ENCODE measurements at regions not wholly inside any gene's neighbourhood (a gene's known extent, or its start where the extent isn't known, plus 50 kb on each side); places are given as distances from the start of the nearest gene placed in this dataset.
"Not testable (repeated sequence)": the region's sequence is repeated elsewhere in the genome, so short reads cannot be mapped to it uniquely, and the experiment has no call there.

DNA sequence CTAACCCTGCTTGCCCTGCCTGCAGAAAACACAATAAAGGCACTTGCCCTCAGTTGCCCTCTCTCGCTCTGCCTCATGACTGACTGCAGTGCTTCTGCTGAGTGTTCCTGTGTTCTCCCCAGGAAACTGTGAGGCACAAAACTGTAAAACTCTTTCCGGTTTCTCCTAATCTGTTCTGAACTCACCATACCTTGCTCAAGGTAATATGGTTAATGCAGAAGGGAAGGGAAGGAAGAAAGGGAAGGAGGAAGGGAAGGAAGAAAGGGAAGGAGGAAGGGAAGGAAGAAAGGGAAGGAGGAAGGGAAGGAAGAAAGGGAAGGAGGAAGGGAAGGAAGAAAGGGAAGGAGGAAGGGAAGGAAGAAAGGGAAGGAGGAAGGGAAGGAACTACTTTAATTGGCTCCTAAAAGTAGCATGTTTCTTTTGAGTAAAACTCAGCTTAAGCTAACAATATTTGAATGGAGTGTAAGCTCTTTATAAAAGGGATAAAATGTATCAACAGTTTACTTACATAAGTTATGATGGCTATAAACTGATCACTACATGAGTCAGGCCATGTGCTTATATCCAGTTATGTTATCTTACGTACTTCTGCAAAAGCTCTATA lies 334.0 kb upstream of the CLEC14A start:
- no peaks in the 10 kb centered on the region for H3K4me1 ChIP-seq (ENCODE audit: control insufficient read depth, insufficient read depth, low read length)
- H3K9ac ChIP-seq (ENCODE audit: low read length): no peak overlapping the region
- no peak overlapping the region for H3K4me3 ChIP-seq (ENCODE audit: low read length)
- H3K27me3 ChIP-seq (ENCODE audit: control insufficient read depth, insufficient read depth, low read length): no peaks in the 10 kb centered on the region
- H3K9me3 ChIP-seq (ENCODE audit: control insufficient read depth, low read length): no peaks in the 10 kb centered on the region
- H3K36me3 ChIP-seq (ENCODE audit: control insufficient read depth, insufficient read depth, low read length): no peaks in the 10 kb centered on the region

GRCh38 chr14:38583471-38583870 lies 327.6 kb upstream of the CLEC14A start:
- no peaks in the 10 kb centered on the region for H3K9me3 ChIP-seq (ENCODE audit: control insufficient read depth, low read length)

DNA sequence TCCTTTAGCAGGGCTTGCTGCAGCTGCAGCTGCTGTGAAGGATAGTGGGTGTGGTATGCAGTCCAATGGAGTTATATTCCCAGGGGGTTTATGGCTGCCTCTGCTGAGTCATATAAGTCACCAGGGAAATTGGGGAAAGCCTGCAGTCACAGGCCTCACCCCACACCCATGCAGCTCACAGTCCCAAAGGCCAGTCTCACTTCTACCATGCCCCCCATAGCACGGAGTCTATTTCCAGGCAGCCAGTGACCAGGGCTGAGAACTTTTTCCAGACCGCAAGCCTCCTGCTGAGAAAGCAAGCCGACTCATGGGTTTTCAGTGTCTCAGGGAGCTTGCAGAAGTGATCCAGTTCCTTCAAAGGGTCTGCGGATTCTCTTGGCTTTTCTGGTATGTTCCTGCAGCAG lies 322.4 kb upstream of the CLEC14A start:
- H3K36me3 ChIP-seq (ENCODE audit: control insufficient read depth, insufficient read depth, low read length): no peaks in the 10 kb centered on the region
- no peak overlapping the region for H3K4me3 ChIP-seq (ENCODE audit: low read length)
- no peaks in the 10 kb centered on the region for H3K27me3 ChIP-seq (ENCODE audit: control insufficient read depth, insufficient read depth, low read length)
- H3K9me3 ChIP-seq (ENCODE audit: control insufficient read depth, low read length): no peaks in the 10 kb centered on the region
- no peaks in the 10 kb centered on the region for H3K4me1 ChIP-seq (ENCODE audit: control insufficient read depth, insufficient read depth, low read length)
- no peak overlapping the region for H3K9ac ChIP-seq (ENCODE audit: low read length)

More at GRCh38 chr14:38583471-38583870, 327.6 kb upstream of the CLEC14A start:
- no peaks in the 10 kb centered on the region for H3K4me1 ChIP-seq (ENCODE audit: control insufficient read depth, insufficient read depth, low read length)
- no peaks in the 10 kb centered on the region for H3K36me3 ChIP-seq (ENCODE audit: control insufficient read depth, insufficient read depth, low read length)
- no peak overlapping the region for H3K9ac ChIP-seq (ENCODE audit: low read length)
- H3K4me3 ChIP-seq (ENCODE audit: low read length): no peak overlapping the region
- H3K27me3 ChIP-seq (ENCODE audit: control insufficient read depth, insufficient read depth, low read length): no peaks in the 10 kb centered on the region

DNA sequence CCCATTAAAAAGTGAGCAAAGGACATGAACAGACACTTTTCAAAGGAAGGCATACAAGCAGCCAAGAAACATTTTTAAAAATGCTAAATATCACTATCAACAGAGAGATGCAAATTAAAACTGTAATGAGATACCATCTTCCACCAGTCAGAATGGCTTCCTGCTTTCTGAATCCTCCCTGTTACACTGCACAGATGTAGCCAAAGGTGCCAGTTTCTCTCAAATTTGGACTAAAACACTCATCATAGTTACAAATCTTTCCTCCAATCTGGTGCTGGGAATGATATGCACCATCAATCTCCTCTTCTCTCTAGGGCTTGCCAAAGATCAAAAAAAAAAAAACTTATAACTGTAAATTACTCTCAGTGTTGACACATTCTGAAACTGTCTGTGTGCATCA lies 311.8 kb upstream of the CLEC14A start:
- no peaks in the 10 kb centered on the region for H3K9me3 ChIP-seq (ENCODE audit: control insufficient read depth, low read length)
- no peaks in the 10 kb centered on the region for H3K27me3 ChIP-seq (ENCODE audit: control insufficient read depth, insufficient read depth, low read length)
- no peaks in the 10 kb centered on the region for H3K4me1 ChIP-seq (ENCODE audit: control insufficient read depth, insufficient read depth, low read length)
- no peak overlapping the region for H3K4me3 ChIP-seq (ENCODE audit: low read length)
- no peaks in the 10 kb centered on the region for H3K36me3 ChIP-seq (ENCODE audit: control insufficient read depth, insufficient read depth, low read length)
- H3K9ac ChIP-seq (ENCODE audit: low read length): no peak overlapping the region

GRCh38 chr14:38561657-38562056 lies 305.8 kb upstream of the CLEC14A start:
- no peak overlapping the region for H3K4me3 ChIP-seq (ENCODE audit: low read length)
- H3K9ac ChIP-seq (ENCODE audit: low read length): no peak overlapping the region
- no peaks in the 10 kb centered on the region for H3K9me3 ChIP-seq (ENCODE audit: control insufficient read depth, low read length)
- no peaks in the 10 kb centered on the region for H3K4me1 ChIP-seq (ENCODE audit: control insufficient read depth, insufficient read depth, low read length)
- no peaks in the 10 kb centered on the region for H3K36me3 ChIP-seq (ENCODE audit: control insufficient read depth, insufficient read depth, low read length)
- no peaks in the 10 kb centered on the region for H3K27me3 ChIP-seq (ENCODE audit: control insufficient read depth, insufficient read depth, low read length)

DNA sequence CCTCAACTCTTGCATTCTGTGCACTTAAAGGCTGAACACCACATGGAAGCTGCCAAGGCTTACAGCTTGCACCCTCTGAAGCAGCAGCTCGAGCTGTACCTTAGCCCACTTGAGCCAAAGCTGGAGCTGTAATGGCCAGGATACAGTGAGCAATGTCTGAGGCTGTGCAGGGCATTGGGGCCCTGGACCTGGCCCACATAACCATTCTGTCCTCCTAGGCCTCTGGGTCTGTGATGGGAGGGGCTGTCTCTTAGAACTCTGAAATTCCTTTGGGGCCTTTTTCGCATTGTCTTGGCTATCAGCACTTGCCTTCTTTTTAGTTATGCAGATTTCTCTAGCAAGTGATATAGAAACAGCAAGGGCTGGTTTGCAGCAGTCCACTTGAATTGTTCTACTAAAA lies 303.8 kb upstream of the CLEC14A start:
- Histone ChIP-seq H3K36me3 (ENCODE audit: control insufficient read depth, insufficient read depth, low read length) (no peaks in the 10 kb centered on the region), H3K9me3 (ENCODE audit: control insufficient read depth, low read length) (no peaks in the 10 kb centered on the region), H3K27me3 (ENCODE audit: control insufficient read depth, insufficient read depth, low read length) (no peaks in the 10 kb centered on the region), H3K9ac (ENCODE audit: low read length) (no peak overlapping the region), H3K4me1 (ENCODE audit: control insufficient read depth, insufficient read depth, low read length) (no peaks in the 10 kb centered on the region), H3K4me3 (ENCODE audit: low read length) (no peak overlapping the region)

- H3K36me3 ChIP-seq (ENCODE audit: control insufficient read depth, insufficient read depth, low read length); H3K9ac ChIP-seq (ENCODE audit: low read length); H3K4me3 ChIP-seq (ENCODE audit: low read length); H3K27me3 ChIP-seq (ENCODE audit: control insufficient read depth, insufficient read depth, low read length); H3K4me1 ChIP-seq (ENCODE audit: control insufficient read depth, insufficient read depth, low read length); H3K9me3 ChIP-seq (ENCODE audit: control insufficient read depth, low read length): not testable (repeated sequence)
Measured at GRCh38 chr14:38557391-38557790, 301.5 kb upstream of the CLEC14A start.

DNA sequence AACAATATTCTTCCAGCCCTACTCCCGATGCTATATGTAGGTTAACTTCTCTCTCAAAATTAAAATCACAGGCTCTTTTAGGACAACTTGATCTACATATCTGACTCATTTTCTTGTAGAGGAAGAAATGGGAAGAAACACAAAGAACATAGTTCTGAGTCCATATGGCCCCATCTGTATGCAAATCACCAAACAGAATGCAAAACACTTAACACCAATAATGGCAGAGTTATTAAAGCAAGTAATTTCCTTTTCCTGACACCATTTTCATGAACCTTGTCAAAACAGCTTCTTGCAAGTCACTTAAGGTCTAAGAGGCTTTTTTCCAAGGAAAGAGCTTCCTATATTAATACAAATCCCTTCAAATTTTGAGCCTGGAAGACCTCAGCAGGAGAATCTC lies 300.4 kb upstream of the CLEC14A start:
- Histone ChIP-seq H3K9me3 (ENCODE audit: control insufficient read depth, low read length) (no peaks in the 10 kb centered on the region), H3K9ac (ENCODE audit: low read length) (no peak overlapping the region), H3K4me3 (ENCODE audit: low read length) (no peak overlapping the region), H3K27me3 (ENCODE audit: control insufficient read depth, insufficient read depth, low read length) (no peaks in the 10 kb centered on the region), H3K4me1 (ENCODE audit: control insufficient read depth, insufficient read depth, low read length) (no peaks in the 10 kb centered on the region), H3K36me3 (ENCODE audit: control insufficient read depth, insufficient read depth, low read length) (no peaks in the 10 kb centered on the region)

DNA sequence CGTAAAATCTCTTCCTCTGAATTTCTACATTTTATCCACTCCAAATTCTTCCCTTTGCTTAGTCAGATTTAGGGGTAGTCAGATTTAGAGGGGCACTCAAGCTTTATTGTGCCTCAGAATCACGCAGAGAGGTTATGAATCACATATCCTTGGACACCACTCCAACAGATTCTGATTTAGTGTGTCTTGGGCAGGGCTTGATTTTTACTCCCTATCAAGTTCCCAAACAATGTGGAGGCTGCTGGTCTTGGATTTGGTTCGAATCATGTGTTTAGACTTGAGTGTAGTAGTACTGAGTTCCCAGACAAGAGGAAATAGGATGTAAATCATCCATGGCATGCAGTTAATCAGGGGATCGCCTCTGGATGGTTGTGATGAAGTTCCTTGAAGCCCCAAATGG lies 298.1 kb upstream of the CLEC14A start:
- H3K36me3 ChIP-seq (ENCODE audit: control insufficient read depth, insufficient read depth, low read length): no peaks in the 10 kb centered on the region
- no peaks in the 10 kb centered on the region for H3K4me1 ChIP-seq (ENCODE audit: control insufficient read depth, insufficient read depth, low read length)
- no peaks in the 10 kb centered on the region for H3K27me3 ChIP-seq (ENCODE audit: control insufficient read depth, insufficient read depth, low read length)
- no peak overlapping the region for H3K9ac ChIP-seq (ENCODE audit: low read length)
- no peak overlapping the region for H3K4me3 ChIP-seq (ENCODE audit: low read length)
- H3K9me3 ChIP-seq (ENCODE audit: control insufficient read depth, low read length): no peaks in the 10 kb centered on the region

DNA sequence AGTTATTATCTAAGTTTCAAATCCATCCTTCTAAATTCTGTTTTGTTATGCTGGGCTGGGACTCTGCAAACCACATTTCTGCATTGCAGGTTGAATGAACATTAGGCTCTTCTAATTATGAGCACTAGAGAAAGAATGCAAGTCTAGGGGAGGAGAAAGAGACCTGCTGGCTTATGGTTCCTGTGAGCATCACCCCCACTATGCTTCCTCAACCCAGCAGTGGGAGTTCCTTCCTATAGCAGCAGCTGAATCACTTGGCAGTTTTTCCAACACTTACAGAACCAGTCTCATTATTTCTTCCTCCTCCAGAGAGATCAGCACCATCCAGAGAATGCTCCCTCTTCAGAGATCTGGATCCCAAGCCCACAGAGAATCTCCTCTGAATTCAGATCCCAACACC lies 297.7 kb upstream of the CLEC14A start:
- Histone ChIP-seq H3K9ac (ENCODE audit: low read length) (no peak overlapping the region), H3K4me3 (ENCODE audit: low read length) (no peak overlapping the region), H3K9me3 (ENCODE audit: control insufficient read depth, low read length) (no peaks in the 10 kb centered on the region), H3K36me3 (ENCODE audit: control insufficient read depth, insufficient read depth, low read length) (no peaks in the 10 kb centered on the region), H3K27me3 (ENCODE audit: control insufficient read depth, insufficient read depth, low read length) (no peaks in the 10 kb centered on the region), H3K4me1 (ENCODE audit: control insufficient read depth, insufficient read depth, low read length) (no peaks in the 10 kb centered on the region)

GRCh38 chr14:38549564-38549963 lies 293.7 kb upstream of the CLEC14A start:
- H3K4me3 ChIP-seq (ENCODE audit: low read length): no peak overlapping the region
- H3K9me3 ChIP-seq (ENCODE audit: control insufficient read depth, low read length): no peaks in the 10 kb centered on the region
- H3K4me1 ChIP-seq (ENCODE audit: control insufficient read depth, insufficient read depth, low read length): no peaks in the 10 kb centered on the region
- H3K9ac ChIP-seq (ENCODE audit: low read length): no peak overlapping the region
- H3K27me3 ChIP-seq (ENCODE audit: control insufficient read depth, insufficient read depth, low read length): no peaks in the 10 kb centered on the region
- no peaks in the 10 kb centered on the region for H3K36me3 ChIP-seq (ENCODE audit: control insufficient read depth, insufficient read depth, low read length)

- no peaks in the 10 kb centered on the region for H3K9me3 ChIP-seq (ENCODE audit: control insufficient read depth, low read length)
- H3K36me3 ChIP-seq (ENCODE audit: control insufficient read depth, insufficient read depth, low read length): no peaks in the 10 kb centered on the region
- no peaks in the 10 kb centered on the region for H3K4me1 ChIP-seq (ENCODE audit: control insufficient read depth, insufficient read depth, low read length)
Measured at GRCh38 chr14:38547961-38548490, 292.1 kb upstream of the CLEC14A start.

More at GRCh38 chr14:38547961-38548490, 292.1 kb upstream of the CLEC14A start:
- H3K9ac ChIP-seq (ENCODE audit: low read length): no peak overlapping the region
- no peak overlapping the region for H3K4me3 ChIP-seq (ENCODE audit: low read length)
- no peaks in the 10 kb centered on the region for H3K27me3 ChIP-seq (ENCODE audit: control insufficient read depth, insufficient read depth, low read length)
